Thyroid gland (tissue), 4 donors: ENCODE measurements at regions not wholly inside any gene's neighbourhood (a gene's known extent, or its start where the extent isn't known, plus 50 kb on each side); places are given as distances from the start of the nearest gene placed in this dataset.

ENCODE experiments used
- POLR2A ChIP-seq, 2 donors: fragments of 450-650 bp; IDR thresholded peaks; one replicate each; pipeline ENCODE4 v1.6.1; 2017; ENCODE audit warnings: antibody characterized with exemption in 2 of 2, mild to moderate bottlenecking in 2 of 2, moderate library complexity in 1 of 2
- TF ChIP-seq, protein P1 (sequence below), 6 experiments: fragments of 200-600 bp in 3 of 6; fragments of 450-650 bp in 3 of 6; sonication (generic) in 3 of 6; IDR thresholded peaks; one replicate each; pipeline ENCODE4 v1.5.1; 2016 to 2019; ENCODE audit warnings: antibody characterized with exemption in 6 of 6, mild to moderate bottlenecking in 2 of 6, inconsistent platforms in 1 of 6, moderate library complexity in 1 of 6

- TF ChIP-seq, protein P1, sequence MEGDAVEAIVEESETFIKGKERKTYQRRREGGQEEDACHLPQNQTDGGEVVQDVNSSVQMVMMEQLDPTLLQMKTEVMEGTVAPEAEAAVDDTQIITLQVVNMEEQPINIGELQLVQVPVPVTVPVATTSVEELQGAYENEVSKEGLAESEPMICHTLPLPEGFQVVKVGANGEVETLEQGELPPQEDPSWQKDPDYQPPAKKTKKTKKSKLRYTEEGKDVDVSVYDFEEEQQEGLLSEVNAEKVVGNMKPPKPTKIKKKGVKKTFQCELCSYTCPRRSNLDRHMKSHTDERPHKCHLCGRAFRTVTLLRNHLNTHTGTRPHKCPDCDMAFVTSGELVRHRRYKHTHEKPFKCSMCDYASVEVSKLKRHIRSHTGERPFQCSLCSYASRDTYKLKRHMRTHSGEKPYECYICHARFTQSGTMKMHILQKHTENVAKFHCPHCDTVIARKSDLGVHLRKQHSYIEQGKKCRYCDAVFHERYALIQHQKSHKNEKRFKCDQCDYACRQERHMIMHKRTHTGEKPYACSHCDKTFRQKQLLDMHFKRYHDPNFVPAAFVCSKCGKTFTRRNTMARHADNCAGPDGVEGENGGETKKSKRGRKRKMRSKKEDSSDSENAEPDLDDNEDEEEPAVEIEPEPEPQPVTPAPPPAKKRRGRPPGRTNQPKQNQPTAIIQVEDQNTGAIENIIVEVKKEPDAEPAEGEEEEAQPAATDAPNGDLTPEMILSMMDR (IDR thresholded peaks at IDR 0.05) = no peak
- no peak for TF ChIP-seq POLR2A (IDR thresholded peaks at IDR 0.05)
Measured at GRCh38 chr10:3700531-3701076, 84.4 kb downstream of the KLF6 start.
